Left forelimb (tissue), 1 donor: ENCODE measurements at regions not wholly inside any gene's neighbourhood (a gene's known extent, or its start where the extent isn't known, plus 50 kb on each side); places are given as distances from the start of the nearest gene placed in this dataset.

ENCODE experiments used
- DNase-seq: peaks from one replicate; pipeline ENCODE4 v3.0.0-alpha.2; 2018; ENCODE audit warnings: low spot score

DNA sequence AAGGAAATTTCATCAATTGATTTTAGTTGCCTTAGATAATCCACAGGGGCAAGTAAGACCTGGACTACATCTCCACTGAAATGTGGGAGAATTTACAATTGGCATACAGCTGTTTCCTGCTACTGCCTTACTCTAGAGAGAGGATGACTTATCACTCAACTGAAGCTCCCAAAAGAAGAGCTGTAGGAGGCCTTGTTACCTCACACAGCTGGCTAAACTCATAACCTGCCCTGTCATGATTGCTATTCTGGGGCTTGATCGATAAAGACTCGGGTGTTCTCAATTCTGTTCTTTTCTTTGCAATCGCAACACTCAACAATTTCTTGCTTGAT, 1396.4 kb downstream of the EFNB2 start:
- no peak for DNase-seq

- DNase-seq = no peak
These were observed 1399.4 kb downstream of the EFNB2 start for GRCh38 chr13:105135852-105136615.

DNA sequence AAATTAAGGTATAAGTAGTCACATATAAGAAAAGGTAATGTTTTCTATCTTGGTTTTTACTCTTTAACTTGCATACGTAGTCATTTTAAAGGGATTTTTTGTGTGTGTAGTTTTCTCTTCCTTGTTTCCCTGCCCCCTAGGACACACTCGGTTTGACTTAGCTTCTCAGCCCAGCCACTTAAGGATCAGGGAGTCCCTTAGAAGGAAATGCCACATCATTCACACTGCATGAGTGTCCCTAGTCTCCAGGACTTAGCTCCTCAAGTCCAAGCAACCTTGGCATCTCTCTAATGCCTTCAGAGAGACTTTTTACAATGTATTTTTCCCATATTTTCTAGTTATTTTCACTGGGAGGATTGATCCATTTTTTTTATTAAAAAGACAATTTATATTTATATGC, 1407.7 kb downstream of the EFNB2 start:
- no peak for DNase-seq

DNA sequence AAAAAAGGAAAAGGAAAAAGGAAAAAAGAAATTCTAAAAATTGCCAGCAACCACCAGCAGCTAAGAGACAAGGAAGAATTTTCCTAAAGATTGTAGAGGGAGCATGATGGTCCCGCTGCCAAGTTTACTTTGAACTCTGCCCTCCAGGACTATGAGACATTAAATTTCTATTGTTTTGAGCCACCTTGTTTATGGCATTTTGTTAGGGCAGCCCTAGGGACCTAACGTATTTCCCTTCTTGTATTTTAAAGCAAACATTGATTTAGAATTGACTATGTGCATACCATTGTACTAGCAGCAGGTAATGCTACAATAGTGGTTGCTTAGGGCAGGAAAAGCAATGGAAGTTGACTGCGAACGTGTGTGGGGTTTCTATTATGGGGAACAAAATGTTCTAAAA, 1414.2 kb downstream of the EFNB2 start:
- no peak for DNase-seq

DNA sequence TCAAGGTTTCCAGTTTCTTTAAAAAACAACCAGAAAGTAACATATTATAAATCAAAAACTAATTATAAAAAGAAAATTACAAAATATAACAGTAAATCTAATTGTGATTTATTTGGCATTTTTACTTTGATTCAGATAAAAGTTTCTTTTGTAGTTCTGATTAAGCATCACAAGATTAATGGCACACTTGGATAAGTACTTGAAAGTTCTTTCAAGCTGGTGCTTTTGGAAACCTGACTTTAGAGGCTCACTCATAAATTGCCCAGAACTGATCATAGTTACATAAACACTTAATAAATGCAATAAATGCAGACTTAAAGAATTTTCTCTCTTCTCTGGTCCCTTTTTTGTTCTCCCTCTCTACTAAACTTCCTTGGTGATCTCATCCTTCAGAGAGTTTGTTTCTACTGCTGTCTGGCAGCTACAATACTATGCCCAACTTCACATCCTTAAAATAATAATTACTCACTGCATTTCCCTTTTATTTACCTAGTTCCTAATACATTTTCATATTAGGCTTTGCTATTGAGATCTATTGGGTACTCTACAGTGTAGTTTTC, 1417.0 kb downstream of the EFNB2 start:
- no peak for DNase-seq

- DNase-seq = no peak
These were observed 1418.5 kb downstream of the EFNB2 start for GRCh38 chr13:105116966-105117365.

DNA sequence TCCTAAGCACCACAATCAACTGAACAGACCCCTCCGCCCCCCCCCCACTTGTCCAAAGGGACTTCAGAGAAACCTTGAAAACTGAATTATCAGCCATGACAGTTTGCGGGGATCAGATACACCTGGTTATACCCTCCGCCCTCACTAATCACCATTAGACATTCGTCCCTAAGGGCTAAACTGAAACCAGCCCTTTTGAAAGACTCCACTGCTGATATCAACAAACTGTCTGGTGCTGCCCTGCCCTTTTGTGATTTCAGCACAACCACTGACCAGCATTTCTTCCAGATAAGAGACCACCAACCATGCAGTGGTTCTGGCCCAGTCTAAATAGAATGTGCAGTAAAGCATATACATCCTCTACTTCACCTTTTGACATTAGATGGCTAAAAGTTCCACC, 1422.9 kb downstream of the EFNB2 start:
- no peak for DNase-seq

GRCh38 chr13:105107781-105108180, 1427.7 kb downstream of the EFNB2 start:
- DNase-seq = no peak

DNA sequence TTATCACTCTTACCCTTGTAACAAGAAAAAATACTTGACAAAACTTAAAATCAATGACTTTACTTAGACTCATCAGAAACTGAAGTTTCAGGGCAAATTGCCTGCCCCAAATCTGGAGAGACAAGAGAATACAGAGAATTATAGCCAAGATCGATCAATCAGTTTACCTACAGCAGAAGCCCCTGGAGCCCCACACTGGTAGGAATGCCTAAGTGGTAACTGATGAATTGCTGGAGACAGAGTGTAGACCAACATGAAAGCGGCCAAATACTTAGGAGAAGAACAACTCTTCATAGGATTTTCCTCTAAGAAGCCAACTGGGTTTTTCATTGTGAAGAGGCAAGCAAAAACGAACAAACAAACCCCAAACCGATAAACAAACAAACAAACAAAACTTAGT, 1430.0 kb downstream of the EFNB2 start:
- DNase-seq = no peak

- DNase-seq = no peak
These were observed 1437.9 kb downstream of the EFNB2 start for GRCh38 chr13:105097521-105097920.

GRCh38 chr13:105089858-105090643, 1445.4 kb downstream of the EFNB2 start:
- no peak for DNase-seq

DNA sequence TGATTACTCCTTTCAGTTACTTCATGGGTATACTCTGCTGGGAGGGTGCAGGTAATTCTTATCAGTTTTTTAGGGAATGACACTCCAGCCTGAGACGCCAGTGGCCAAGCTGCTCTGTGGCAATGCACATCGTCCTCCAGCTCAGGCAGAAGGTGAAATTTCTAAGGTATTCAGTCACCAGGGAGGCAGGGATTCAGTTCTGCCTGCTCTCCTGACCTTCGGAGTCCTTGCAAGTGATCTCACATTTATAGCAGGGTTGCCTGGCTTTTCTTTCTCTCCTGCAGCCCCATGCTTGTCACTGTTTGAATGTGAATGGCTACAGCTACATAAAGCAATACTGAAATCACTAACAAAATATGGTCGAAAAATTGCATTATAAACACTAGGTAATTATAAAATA, 1447.5 kb downstream of the EFNB2 start:
- DNase-seq = no peak

GRCh38 chr13:105084931-105085330, 1450.5 kb downstream of the EFNB2 start:
- DNase-seq = no peak

DNA sequence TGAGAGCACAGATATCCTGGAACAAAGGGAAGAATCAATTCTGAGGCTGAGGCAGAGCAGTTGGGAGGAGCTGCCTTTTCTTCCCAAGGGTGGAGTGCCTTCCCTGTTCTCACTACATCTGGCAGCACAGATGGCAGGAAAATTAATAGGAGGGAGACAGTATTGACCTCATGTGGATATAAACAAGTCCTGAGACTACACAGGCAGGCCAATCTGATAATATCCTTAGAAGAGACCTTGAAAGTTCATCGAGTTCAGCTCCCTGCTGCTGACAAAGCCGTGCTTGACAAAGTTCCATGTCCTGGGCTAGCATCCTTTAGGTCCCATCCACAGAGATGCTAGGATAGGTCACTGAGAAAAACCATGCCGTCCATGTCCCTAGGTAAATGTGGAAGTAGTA, 1451.5 kb downstream of the EFNB2 start:
- DNase-seq = no peak

- no peak for DNase-seq
These were observed 1460.7 kb downstream of the EFNB2 start for GRCh38 chr13:105074755-105075154.

GRCh38 chr13:105073041-105073440, 1462.4 kb downstream of the EFNB2 start:
- DNase-seq = no peak

DNA sequence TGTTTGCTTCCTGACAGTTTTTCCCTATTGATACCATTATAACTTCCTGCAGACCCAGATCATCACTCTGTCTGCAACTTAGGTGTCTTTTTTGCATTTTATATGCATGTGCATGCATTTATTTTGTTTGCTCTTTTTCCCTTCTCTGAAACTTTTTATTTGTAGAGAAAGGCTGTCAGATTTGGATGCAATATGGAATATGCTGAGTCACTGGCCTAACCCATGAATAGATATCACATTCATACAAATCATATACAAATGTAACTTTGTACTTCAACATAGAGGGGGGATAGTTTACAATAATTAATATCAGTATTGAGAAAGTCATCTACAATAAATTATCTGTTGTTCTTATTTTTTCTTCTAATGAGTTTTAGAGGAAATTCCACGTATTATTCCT, 1465.0 kb downstream of the EFNB2 start:
- no peak for DNase-seq

DNA sequence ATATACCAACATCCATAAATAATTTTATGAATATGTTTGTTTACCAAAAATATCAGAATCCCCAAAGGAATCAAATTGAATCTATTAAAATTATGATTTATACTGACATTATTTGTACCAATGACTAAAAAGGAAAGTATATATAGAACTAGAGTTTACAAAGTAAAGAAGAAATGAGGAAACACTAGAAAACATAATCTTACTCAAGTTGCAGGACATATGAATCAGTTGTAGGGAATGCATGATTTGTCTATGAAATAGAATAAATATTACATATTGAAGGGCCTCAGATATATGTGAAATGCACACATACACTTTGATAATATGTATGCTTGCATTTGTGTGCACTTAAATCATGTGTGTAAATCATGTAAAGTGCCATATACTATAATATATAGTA, 1466.4 kb downstream of the EFNB2 start:
- DNase-seq = no peak

- DNase-seq = no peak
These were observed 1471.8 kb downstream of the EFNB2 start for GRCh38 chr13:105063676-105064075.

DNA sequence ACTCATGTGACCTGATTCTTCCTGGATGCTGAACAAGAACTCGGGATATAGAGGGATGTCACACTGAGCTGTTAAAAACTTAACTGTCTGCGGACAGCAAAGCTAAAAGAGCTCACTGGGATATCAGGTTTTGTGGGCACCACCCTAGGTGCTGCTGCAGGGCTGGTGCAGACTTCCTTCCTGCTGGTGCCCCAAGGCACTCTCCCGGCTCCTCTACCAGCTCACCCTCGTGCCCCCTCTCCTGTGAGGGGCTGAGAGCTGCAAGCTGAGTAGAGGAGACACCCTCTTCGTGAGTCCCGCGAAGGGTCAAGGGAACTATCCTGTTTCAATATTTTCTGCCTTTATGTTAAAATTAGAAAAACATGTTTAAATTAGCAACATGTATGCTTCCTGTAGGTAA, 1475.7 kb downstream of the EFNB2 start:
- no peak for DNase-seq

DNA sequence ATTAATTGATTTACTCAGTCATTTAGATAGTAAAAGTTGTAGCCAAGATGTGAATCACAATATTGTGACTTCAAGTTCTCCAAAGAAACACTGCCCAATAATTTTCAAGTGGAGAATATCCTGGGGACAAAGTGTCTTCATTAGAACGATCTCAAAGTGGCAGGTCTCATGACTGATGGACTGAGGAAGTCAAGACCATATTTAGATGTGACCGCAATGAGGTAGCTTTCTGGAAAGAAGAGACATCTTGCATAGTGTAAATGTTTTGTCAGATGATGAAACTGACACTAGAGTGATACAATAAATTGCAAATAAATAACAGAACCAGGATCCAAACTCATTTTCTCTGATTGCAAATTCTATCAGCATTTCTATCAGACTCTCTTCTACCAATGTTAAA, 1476.9 kb downstream of the EFNB2 start:
- DNase-seq = no peak

GRCh38 chr13:105052711-105053110, 1482.8 kb downstream of the EFNB2 start:
- DNase-seq = no peak

DNA sequence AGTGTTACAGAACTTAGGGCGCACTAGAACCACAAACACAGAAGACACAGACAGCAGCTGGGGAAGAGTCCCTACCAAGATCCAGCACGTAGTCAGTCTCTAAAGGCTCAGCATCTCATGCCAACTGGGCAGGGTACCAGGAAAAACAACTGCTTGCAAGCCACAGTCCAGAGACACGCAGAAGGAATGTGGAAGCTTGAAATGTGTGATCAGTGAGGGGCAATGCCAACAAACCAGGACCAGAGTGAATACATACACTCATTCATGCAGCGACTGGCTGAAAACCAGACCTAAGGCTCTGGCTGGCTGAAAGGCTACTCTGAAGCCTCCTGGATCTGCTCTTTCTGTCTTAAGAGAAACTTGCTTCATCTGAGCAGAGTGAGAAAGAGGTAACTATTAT, 1484.8 kb downstream of the EFNB2 start:
- DNase-seq = no peak
